ENCODE measurements at regions not wholly inside any gene's neighbourhood (a gene's known extent, or its start where the extent isn't known, plus 50 kb on each side); places are given as distances from the start of the nearest gene placed in this dataset.

DNA sequence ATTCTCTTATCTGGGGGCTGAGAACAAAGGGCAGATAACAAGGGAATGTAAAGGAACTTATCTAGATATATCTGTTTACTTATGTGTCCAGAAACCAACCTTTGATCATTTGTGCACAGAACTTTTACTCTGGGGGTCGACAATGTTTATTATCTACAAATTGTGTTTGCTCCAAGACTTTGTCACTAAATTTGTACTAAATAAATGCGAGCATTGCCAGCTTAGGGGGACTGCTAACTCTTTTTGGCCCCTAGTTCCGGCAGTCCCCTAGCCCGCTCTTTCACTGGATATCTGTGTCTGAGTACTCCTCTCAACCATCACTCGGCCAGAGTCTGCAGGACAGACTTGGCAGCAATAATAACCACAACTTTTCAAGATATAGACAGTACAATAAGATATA, 88.2 kb downstream of the FSCB start:
- TF ChIP-seq, protein P1, sequence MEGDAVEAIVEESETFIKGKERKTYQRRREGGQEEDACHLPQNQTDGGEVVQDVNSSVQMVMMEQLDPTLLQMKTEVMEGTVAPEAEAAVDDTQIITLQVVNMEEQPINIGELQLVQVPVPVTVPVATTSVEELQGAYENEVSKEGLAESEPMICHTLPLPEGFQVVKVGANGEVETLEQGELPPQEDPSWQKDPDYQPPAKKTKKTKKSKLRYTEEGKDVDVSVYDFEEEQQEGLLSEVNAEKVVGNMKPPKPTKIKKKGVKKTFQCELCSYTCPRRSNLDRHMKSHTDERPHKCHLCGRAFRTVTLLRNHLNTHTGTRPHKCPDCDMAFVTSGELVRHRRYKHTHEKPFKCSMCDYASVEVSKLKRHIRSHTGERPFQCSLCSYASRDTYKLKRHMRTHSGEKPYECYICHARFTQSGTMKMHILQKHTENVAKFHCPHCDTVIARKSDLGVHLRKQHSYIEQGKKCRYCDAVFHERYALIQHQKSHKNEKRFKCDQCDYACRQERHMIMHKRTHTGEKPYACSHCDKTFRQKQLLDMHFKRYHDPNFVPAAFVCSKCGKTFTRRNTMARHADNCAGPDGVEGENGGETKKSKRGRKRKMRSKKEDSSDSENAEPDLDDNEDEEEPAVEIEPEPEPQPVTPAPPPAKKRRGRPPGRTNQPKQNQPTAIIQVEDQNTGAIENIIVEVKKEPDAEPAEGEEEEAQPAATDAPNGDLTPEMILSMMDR (IDR thresholded peaks at IDR 0.05; ENCODE audit: insufficient read depth, low read length, poor library complexity, severe bottlenecking), result no peak

DNA sequence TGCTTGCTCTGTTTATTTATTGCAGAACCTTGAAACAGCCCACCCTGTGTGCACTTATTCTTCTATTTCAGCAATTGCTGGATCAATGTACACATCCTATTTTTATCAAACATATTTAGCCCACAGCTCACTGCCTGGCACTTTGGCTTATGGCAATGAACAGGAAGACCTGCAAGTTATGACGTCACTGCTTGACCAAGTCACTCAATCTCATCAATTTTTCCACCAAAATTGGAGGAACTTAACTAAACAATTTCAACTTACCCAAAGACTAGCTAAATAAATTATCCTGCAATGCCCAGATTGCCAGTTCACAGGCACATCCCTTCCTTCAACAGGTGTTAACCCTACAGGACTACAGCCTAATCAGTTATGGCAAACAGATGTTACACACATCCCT, 89.3 kb downstream of the FSCB start:
- TF ChIP-seq, protein P1 (IDR thresholded peaks at IDR 0.05; ENCODE audit: insufficient read depth, low read length, poor library complexity, severe bottlenecking), result no peak
- no peaks in the 10 kb centered on the region for H3K27me3 ChIP-seq (replicated peaks; ENCODE audit: control insufficient read depth, insufficient read depth, low read length)
- no peak overlapping the region for H3K4me3 ChIP-seq (replicated peaks; ENCODE audit: low read depth, low read length)
- no peak for DNase-seq (ENCODE audit: extremely low read depth, insufficient read length)
- H3K36me3 ChIP-seq (ENCODE audit: control insufficient read depth, insufficient read depth, low read length), result no peaks in the 10 kb centered on the region

More for the DNA sequence above, 88.2 kb downstream of the FSCB start:
- Histone ChIP-seq H3K27me3 (replicated peaks; ENCODE audit: control insufficient read depth, insufficient read depth, low read length) (no peaks in the 10 kb centered on the region), H3K4me3 (replicated peaks; ENCODE audit: low read depth, low read length) (no peak overlapping the region), H3K36me3 (ENCODE audit: control insufficient read depth, insufficient read depth, low read length) (no peaks in the 10 kb centered on the region)
- no peak for DNase-seq (ENCODE audit: extremely low read depth, insufficient read length)

DNA sequence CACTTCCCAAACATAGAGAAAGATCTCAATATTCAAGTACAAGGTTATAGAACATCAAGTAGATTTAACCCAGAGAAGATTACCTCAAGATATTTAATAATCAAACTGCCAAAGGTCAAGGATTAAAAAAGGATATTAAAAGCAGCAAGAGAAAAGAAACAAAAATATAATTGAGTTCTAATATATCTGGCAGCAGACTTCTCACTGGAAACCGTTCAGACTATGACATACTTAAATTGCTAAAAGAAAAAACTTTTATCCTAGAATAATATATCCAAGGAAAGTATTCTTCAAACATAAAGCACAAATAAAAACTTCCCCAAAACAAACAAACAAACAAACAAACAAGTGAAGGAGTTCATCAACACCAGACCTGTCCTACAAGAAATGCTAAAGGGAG, 92.4 kb downstream of the FSCB start:
- Histone ChIP-seq H3K27me3 (replicated peaks; ENCODE audit: control insufficient read depth, insufficient read depth, low read length) (no peaks in the 10 kb centered on the region), H3K4me3 (replicated peaks; ENCODE audit: low read depth, low read length) (no peak overlapping the region), H3K36me3 (ENCODE audit: control insufficient read depth, insufficient read depth, low read length) (no peaks in the 10 kb centered on the region)
- no peak for DNase-seq (ENCODE audit: extremely low read depth, insufficient read length)
- TF ChIP-seq, protein P1 (IDR thresholded peaks at IDR 0.05; ENCODE audit: insufficient read depth, low read length, poor library complexity, severe bottlenecking), result no peak

DNA sequence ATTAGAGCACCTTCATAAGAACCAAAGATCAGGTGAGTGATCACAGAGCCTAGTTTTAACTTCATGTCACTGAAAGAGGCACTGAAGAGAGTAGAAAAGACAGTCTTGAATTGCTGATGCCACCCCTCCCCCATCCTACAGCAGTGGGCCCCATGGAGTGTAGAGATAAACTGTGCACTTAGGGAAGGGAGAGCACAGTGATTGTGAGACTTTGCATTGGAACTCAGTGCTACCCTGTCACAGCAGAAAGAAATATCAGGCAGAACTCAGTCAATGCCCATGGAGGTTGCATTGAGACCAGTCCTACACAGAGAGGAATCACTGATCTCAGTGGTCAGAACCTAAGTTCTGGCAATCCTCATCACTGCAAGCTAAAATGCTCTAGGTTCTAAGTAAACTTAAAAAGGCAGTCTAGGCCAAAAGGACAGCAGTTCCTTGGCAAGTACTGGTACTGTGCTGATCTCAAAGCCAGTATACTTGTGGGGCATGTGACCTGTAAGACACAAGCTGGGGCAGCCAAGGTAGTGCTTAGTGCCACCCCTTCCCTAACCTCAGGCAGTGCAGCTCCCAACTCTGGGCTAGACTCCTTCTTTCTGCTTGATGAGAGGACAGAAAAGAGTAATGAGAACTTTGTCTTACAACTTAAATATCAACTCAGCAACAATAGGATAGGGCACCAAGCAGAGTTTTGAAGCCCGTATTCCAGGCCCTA, 94.1 kb downstream of the FSCB start:
- no peaks in the 10 kb centered on the region for H3K36me3 ChIP-seq (ENCODE audit: control insufficient read depth, insufficient read depth, low read length)
- no peak overlapping the region for H3K4me3 ChIP-seq (replicated peaks; ENCODE audit: low read depth, low read length)
- TF ChIP-seq, protein P1 (IDR thresholded peaks at IDR 0.05; ENCODE audit: insufficient read depth, low read length, poor library complexity, severe bottlenecking), result no peak
- no peaks in the 10 kb centered on the region for H3K27me3 ChIP-seq (replicated peaks; ENCODE audit: control insufficient read depth, insufficient read depth, low read length)
- DNase-seq (ENCODE audit: extremely low read depth, insufficient read length), result no peak

DNA sequence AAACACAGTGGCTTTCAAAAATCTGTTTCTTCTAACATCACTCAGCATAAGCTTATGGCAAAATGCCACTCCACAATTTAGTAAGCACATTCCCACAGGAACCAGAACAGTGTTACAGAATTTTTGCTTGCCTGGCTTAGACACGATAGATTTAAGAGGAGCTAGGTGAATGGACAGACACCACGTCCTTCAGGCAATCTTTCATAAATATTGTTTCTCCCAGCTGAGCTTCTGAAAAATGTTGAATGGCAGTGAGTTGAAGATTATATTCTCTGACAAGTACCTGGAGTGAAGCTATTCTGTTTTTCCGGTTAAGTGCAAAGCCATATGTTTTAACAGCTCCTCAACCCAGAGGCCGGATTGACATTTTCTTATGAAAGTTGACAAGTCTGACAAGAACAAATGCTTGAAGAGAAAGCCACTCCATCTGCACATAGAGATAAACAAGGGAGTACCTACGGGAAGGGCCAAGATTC, 102.0 kb downstream of the FSCB start:
- DNase-seq (ENCODE audit: extremely low read depth, insufficient read length), result no peak
- TF ChIP-seq, protein P1 (IDR thresholded peaks at IDR 0.05; ENCODE audit: insufficient read depth, low read length, poor library complexity, severe bottlenecking), result no peak
- Histone ChIP-seq H3K36me3 (ENCODE audit: control insufficient read depth, insufficient read depth, low read length) (no peaks in the 10 kb centered on the region), H3K4me3 (replicated peaks; ENCODE audit: low read depth, low read length) (no peak overlapping the region), H3K27me3 (replicated peaks; ENCODE audit: control insufficient read depth, insufficient read depth, low read length) (no peaks in the 10 kb centered on the region)

Data from GM06990 (cell line).